ENCODE measurements at regions not wholly inside any gene's neighbourhood (a gene's known extent, or its start where the extent isn't known, plus 50 kb on each side); places are given as distances from the start of the nearest gene placed in this dataset.
"Not testable (repeated sequence)": the region's sequence is repeated elsewhere in the genome, so short reads cannot be mapped to it uniquely, and the experiment has no call there.

- no peak for DNase-seq
Observed at GRCh38 chr11:86861810-86862209, 61.5 kb downstream of the PRSS23 start.

DNA sequence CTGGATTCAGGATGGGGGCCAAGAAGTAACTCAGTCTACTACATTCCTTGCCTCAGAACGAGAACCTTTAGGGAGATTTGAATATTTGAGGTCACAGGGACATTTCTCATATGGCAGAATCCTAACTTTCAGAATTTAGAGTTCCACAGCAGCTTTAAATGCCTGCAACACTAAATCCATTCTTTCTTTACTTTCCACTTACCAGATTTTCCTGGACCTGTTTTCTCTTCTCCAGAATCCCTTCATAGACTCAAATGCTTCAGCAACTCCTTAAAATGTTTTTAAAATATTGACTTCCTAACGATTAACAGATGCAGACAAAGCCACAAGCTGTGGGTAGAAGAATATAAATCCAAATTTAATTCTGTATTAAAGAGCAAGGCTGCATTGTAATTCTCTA lies 63.1 kb downstream of the PRSS23 start:
- DNase-seq, result no peak

DNA sequence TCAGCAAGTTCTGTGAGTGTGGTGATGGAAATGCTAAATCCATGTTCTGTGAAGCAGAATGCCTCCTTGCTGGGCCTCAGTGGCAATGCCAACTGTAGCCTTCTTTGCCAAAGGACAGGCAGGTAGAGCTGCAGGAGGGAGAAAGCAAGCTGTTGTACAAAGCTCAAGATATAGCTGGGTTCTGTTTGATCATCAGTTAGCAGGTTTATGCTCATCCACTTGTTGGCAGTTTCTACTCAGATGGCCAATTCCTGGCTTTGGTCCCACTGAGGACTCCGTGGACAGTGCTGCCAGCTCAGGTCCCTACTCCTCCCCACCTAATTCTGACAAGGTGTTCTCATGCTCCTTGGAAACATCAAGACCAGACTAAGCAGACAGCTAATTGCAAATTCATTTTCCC lies 65.1 kb downstream of the PRSS23 start:
- no peak for DNase-seq

- no peak for DNase-seq
Observed at GRCh38 chr11:86869531-86869930, 69.2 kb downstream of the PRSS23 start.

DNA sequence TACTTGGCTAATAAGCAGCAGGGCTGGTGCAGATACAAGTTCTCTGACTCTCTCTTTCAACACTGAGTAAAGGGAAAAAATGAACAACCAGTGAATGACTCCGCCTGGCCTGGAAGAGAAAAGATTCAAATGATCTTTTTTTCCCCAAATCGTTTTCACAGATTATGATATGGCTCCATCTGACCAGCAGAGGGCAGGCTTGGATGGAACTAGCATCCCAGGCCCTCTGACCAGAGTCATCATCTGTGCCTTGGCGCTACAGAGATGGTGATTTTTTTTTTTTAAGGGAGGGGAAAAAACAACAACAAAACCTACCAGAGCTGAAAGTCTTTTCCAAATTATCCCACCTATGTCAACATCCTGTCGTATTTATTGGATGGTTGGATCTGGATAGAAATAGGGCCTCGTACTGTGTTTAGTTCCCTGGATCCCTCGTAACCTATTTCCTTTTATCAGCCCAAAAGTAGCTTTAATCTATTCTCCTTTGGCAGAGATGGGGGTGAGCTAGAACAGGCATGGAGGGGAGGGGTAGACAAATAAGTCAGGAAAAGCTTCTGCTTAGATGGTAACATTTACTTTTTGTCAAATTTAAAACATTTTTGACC lies 69.7 kb downstream of the PRSS23 start:
- DNase-seq, result peak; percentile 51 to 56

GRCh38 chr11:86873573-86874083 lies 73.3 kb downstream of the PRSS23 start:
- no peak for DNase-seq

- no peak for DNase-seq
Observed at GRCh38 chr11:86874304-86875056, 74.1 kb downstream of the PRSS23 start.

DNA sequence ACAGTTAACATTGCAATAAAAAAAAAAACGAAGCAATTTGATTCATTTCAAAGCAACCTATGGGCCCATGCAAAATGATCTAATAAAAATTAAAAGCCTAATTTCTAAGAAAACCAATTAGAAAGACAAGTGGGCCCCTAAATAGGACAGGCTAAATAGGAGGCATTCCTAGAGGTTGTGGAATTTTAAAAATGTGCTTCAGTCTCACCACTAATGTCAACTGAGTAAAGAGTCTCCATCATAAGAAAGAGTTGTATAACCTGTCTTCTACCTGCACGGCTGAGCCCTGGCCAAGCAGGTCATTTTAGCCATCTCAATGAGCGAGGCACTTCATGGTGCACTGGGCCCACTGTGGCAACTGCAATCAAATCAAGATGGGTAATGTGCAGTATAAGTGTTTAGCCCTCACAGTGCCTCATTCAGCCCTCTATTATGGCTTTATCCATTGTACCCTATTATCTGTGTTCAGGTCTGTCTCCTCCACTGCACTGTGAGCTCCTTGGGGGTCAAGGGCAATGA lies 76.4 kb downstream of the PRSS23 start:
- DNase-seq, result no peak

DNA sequence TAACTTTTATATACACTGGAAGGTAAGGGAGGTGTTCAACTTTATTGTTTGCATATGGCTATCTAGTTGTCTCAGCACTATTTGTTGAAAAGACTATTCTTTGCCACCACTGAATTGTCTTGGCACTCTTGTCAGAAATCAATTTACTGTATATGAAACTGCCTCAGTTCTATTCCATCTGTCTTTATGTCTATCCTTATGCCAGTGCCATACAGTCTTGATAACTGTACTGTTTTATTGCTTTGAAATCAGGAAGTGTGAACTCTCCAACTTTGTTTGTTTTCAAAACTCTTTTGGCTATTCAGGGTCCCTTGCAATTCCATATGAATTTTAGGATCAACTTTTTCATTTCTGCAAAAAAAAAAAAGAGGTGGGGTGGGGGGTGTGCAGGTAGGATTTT lies 77.2 kb downstream of the PRSS23 start:
- DNase-seq, result no peak

DNA sequence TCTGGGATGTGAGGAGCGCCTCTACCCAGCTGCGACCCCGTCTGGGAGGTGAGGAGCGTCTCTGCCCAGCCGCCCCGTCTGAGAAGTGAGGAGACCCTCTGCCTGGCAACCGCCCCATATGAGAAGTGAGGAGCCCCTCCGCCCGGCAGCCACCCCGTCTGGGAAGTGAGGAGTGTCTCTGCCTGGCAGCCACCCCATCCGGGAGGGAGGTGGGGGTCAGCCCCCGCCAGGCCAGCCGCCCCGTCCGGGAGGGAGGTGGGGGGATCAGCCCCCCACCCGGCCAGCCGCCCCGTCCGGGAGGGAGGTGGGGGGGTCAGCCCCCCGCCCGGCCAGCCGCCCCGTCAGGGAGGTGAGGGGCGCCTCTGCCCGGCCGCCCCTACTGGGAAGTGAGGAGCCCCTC lies 76.0 kb downstream of the FZD4 start:
- DNase-seq, result not testable (repeated sequence)

GRCh38 chr11:86885311-86885710 lies 69.9 kb downstream of the FZD4 start:
- no peak for DNase-seq

GRCh38 chr11:86888164-86889000 lies 66.8 kb downstream of the FZD4 start:
- DNase-seq, result no peak

GRCh38 chr11:86889001-86889341 lies 66.2 kb downstream of the FZD4 start:
- no peak for DNase-seq

GRCh38 chr11:86891036-86891435 lies 64.2 kb downstream of the FZD4 start:
- no peak for DNase-seq

GRCh38 chr11:86893235-86893634 lies 62.0 kb downstream of the FZD4 start:
- DNase-seq, result no peak

Data from activated CD4-positive, alpha-beta T cell treated with anti-CD3 and anti-CD28 coated beads, Interleukin-2, amount 50 U/mL, for 48 hours (primary cell).